ENCODE measurements at regions not wholly inside any gene's neighbourhood (a gene's known extent, or its start where the extent isn't known, plus 50 kb on each side); places are given as distances from the start of the nearest gene placed in this dataset.

GRCh38 chr21:29245863-29246262 lies 52.9 kb upstream of the BACH1 start:
- TF ChIP-seq EZH2 (IDR thresholded peaks at IDR 0.05; ENCODE audit: insufficient read depth, poor library complexity, severe bottlenecking) (no peak), EZH2phosphoT487 (IDR thresholded peaks at IDR 0.05; ENCODE audit: insufficient read depth, low read depth) (no peak)

All from GM23248 (cell line).